SK-N-SH treated with all-trans-retinoic acid at 6 μM for 48 hours (cell line): ENCODE measurements at regions not wholly inside any gene's neighbourhood (a gene's known extent, or its start where the extent isn't known, plus 50 kb on each side); places are given as distances from the start of the nearest gene placed in this dataset.

Experiments used
- ATAC-seq: fragments of 200-7000 bp; cut with Tn5 transposase; 3 replicates; pipeline ENCODE4 v1.9.1; 2020; ENCODE audit warnings: mild to moderate bottlenecking, moderate library complexity
- ARNTL ChIP-seq: fragments of 450-650 bp; formaldehyde crosslinking; IDR thresholded peaks from 2 replicates; pipeline ENCODE4 v1.5.0; 2020; ENCODE audit warnings: low read depth, mild to moderate bottlenecking, moderate library complexity, borderline replicate concordance
- BACH2 ChIP-seq: fragments of 250-450 bp; sonication (Bioruptor Pico); IDR thresholded peaks from 2 replicates; pipeline ENCODE4 v1.9.0; 2021; ENCODE audit warnings: mild to moderate bottlenecking, borderline replicate concordance
- CREB5 ChIP-seq: fragments of 250-450 bp; sonication (Bioruptor Pico); IDR thresholded peaks from 2 replicates; pipeline ENCODE4 v1.5.1; 2020; ENCODE audit warnings: low read depth, mild to moderate bottlenecking, moderate library complexity
- CSDC2 ChIP-seq: fragments of 250-450 bp; sonication (Bioruptor Pico); IDR thresholded peaks from 2 replicates; pipeline ENCODE4 v1.5.0; 2020; ENCODE audit warnings: mild to moderate bottlenecking, moderate library complexity
- ESRRG ChIP-seq: fragments of 250-450 bp; sonication (Bioruptor Pico); IDR thresholded peaks from 2 replicates; pipeline ENCODE4 v1.6.1; 2021; ENCODE audit warnings: mild to moderate bottlenecking
- ISL1 ChIP-seq: fragments of 250-450 bp; sonication (Bioruptor Pico); IDR thresholded peaks from 2 replicates; pipeline ENCODE4 v2.1.2; 2022; ENCODE audit warnings: mild to moderate bottlenecking, moderate library complexity
- OSR1 ChIP-seq: fragments of 250-450 bp; sonication (Bioruptor Pico); IDR thresholded peaks from 2 replicates; pipeline ENCODE4 v1.8.0; 2022; ENCODE audit warnings: moderate library complexity, mild to moderate bottlenecking, inconsistent platforms
- POU6F1 ChIP-seq: fragments of 250-450 bp; sonication (Bioruptor Pico); IDR thresholded peaks from 2 replicates; pipeline ENCODE4 v1.8.0; 2021; ENCODE audit warnings: low read depth, mild to moderate bottlenecking, moderate library complexity, borderline replicate concordance
- PPARA ChIP-seq: fragments of 250-450 bp; sonication (Bioruptor Pico); IDR thresholded peaks from 2 replicates; pipeline ENCODE4 v1.5.0; 2020; ENCODE audit warnings: mild to moderate bottlenecking, borderline replicate concordance
- SNAI2 ChIP-seq: fragments of 250-450 bp; sonication (Bioruptor Pico); IDR thresholded peaks from 2 replicates; pipeline ENCODE4 v1.5.0; 2020; ENCODE audit warnings: mild to moderate bottlenecking, moderate library complexity
- TCF4 ChIP-seq: fragments of 250-450 bp; sonication (Bioruptor Pico); IDR thresholded peaks from 2 replicates; pipeline ENCODE4 v1.8.0; 2021; ENCODE audit warnings: mild to moderate bottlenecking, moderate library complexity, borderline replicate concordance
- TOX ChIP-seq: fragments of 250-450 bp; sonication (Bioruptor Pico); IDR thresholded peaks from 2 replicates; pipeline ENCODE4 v1.8.0; 2021; ENCODE audit warnings: mild to moderate bottlenecking, moderate library complexity, borderline replicate concordance
- ZC3H10 ChIP-seq: fragments of 250-450 bp; sonication (Bioruptor Pico); IDR thresholded peaks from 2 replicates; pipeline ENCODE4 v1.5.1; 2021; ENCODE audit warnings: mild to moderate bottlenecking, moderate library complexity
- ZFP3 ChIP-seq: fragments of 250-450 bp; sonication (Bioruptor Pico); IDR thresholded peaks from 2 replicates; pipeline ENCODE4 v1.5.0; 2020; ENCODE audit warnings: mild to moderate bottlenecking, moderate library complexity
- ZNF565 ChIP-seq: fragments of 450-650 bp; formaldehyde crosslinking; conservative IDR thresholded peaks from 2 replicates; pipeline ENCODE4 v1.5.0; 2020; ENCODE audit warnings: low read depth, mild to moderate bottlenecking, moderate library complexity
- ZNF70 ChIP-seq: fragments of 450-650 bp; formaldehyde crosslinking; IDR thresholded peaks from 2 replicates; pipeline ENCODE4 v1.5.0; 2020; ENCODE audit warnings: mild to moderate bottlenecking, moderate library complexity
- ZNF8 ChIP-seq: fragments of 450-650 bp; formaldehyde crosslinking; IDR thresholded peaks from 2 replicates; pipeline ENCODE4 v1.5.0; 2020; ENCODE audit warnings: mild to moderate bottlenecking, moderate library complexity
- TF ChIP-seq, protein P1 (sequence below): fragments of 250-450 bp; sonication (Bioruptor Pico); IDR thresholded peaks from 2 replicates; pipeline ENCODE4 v1.5.0; 2020; ENCODE audit warnings: mild to moderate bottlenecking, moderate library complexity
- TF ChIP-seq, protein P2 (sequence below): fragments of 250-450 bp; sonication (Bioruptor Pico); IDR thresholded peaks from 2 replicates; pipeline ENCODE4 v1.5.1; 2021; ENCODE audit warnings: mild to moderate bottlenecking, moderate library complexity

- TF ChIP-seq, protein P1, sequence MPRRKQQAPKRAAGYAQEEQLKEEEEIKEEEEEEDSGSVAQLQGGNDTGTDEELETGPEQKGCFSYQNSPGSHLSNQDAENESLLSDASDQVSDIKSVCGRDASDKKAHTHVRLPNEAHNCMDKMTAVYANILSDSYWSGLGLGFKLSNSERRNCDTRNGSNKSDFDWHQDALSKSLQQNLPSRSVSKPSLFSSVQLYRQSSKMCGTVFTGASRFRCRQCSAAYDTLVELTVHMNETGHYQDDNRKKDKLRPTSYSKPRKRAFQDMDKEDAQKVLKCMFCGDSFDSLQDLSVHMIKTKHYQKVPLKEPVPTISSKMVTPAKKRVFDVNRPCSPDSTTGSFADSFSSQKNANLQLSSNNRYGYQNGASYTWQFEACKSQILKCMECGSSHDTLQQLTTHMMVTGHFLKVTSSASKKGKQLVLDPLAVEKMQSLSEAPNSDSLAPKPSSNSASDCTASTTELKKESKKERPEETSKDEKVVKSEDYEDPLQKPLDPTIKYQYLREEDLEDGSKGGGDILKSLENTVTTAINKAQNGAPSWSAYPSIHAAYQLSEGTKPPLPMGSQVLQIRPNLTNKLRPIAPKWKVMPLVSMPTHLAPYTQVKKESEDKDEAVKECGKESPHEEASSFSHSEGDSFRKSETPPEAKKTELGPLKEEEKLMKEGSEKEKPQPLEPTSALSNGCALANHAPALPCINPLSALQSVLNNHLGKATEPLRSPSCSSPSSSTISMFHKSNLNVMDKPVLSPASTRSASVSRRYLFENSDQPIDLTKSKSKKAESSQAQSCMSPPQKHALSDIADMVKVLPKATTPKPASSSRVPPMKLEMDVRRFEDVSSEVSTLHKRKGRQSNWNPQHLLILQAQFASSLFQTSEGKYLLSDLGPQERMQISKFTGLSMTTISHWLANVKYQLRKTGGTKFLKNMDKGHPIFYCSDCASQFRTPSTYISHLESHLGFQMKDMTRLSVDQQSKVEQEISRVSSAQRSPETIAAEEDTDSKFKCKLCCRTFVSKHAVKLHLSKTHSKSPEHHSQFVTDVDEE (CRISPR knock-in tag), result no peak
- TF ChIP-seq BACH2 (CRISPR knock-in tag) (no peak), ZNF565 (CRISPR knock-in tag) (no peak), TCF4 (no peak), ZFP3 (CRISPR knock-in tag) (no peak), ZNF8 (no peak), CSDC2 (no peak), ESRRG (CRISPR knock-in tag) (no peak)
These were observed 148.0 kb upstream of the BMP4 start (continued) for GRCh38 chr14:54104601-54105145.

- TF ChIP-seq, protein P2, sequence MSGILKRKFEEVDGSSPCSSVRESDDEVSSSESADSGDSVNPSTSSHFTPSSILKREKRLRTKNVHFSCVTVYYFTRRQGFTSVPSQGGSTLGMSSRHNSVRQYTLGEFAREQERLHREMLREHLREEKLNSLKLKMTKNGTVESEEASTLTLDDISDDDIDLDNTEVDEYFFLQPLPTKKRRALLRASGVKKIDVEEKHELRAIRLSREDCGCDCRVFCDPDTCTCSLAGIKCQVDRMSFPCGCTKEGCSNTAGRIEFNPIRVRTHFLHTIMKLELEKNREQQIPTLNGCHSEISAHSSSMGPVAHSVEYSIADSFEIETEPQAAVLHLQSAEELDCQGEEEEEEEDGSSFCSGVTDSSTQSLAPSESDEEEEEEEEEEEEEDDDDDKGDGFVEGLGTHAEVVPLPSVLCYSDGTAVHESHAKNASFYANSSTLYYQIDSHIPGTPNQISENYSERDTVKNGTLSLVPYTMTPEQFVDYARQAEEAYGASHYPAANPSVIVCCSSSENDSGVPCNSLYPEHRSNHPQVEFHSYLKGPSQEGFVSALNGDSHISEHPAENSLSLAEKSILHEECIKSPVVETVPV (CRISPR knock-in tag), result no peak
- TF ChIP-seq ZFP3 (CRISPR knock-in tag) (no peak), ARNTL (no peak), TOX (no peak), CREB5 (CRISPR knock-in tag) (no peak), ZC3H10 (no peak)
- no peak for ATAC-seq
These were observed 148.8 kb upstream of the BMP4 start for GRCh38 chr14:54105406-54105805.

DNA sequence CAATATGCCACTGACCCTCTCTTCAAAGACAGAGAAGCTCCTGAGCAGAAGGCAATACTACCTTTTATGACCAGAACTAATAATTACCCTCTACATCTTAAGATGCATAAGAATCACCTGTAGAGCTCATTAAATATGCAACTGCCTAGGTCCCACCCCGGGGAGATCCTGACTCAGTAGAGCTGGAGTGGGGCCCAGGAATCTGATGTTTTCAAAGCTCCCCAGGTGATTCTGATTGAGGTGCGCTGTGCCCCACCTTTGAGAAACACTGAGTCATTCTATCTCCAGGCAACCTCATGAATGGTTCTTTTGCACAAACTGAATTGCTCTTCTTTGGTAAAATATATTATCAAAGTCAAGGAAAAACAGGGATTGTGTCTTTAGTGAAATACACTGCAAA is 149.3 kb upstream of the BMP4 start:
- no peak for ATAC-seq
- TF ChIP-seq TOX, result no peak
- no peak for TF ChIP-seq SNAI2 (CRISPR knock-in tag)
- no peak for TF ChIP-seq OSR1 (CRISPR knock-in tag)

GRCh38 chr14:54106661-54107377 is 150.2 kb upstream of the BMP4 start:
- no peak for ATAC-seq

More at GRCh38 chr14:54106661-54107377, 150.2 kb upstream of the BMP4 start:
- TF ChIP-seq ZNF70 (CRISPR knock-in tag) (no peak), POU6F1 (CRISPR knock-in tag) (no peak), ISL1 (CRISPR knock-in tag) (no peak), ESRRG (CRISPR knock-in tag) (no peak), ZNF8 (no peak), BACH2 (CRISPR knock-in tag) (no peak), PPARA (CRISPR knock-in tag) (no peak), TCF4 (no peak)
